ENCODE measurements at regions not wholly inside any gene's neighbourhood (a gene's known extent, or its start where the extent isn't known, plus 50 kb on each side); places are given as distances from the start of the nearest gene placed in this dataset.
"Not testable (repeated sequence)": the region's sequence is repeated elsewhere in the genome, so short reads cannot be mapped to it uniquely, and the experiment has no call there.

- Histone ChIP-seq H3K9me3 (ENCODE audit: low read length) (no peaks in the 10 kb centered on the region), H3K27ac (ENCODE audit: low read length) (no peak overlapping the region), H4K20me1 (ENCODE audit: low read length) (no peaks in the 10 kb centered on the region), H3K36me3 (ENCODE audit: low read depth, low read length) (no peaks in the 10 kb centered on the region), H3K4me2 (ENCODE audit: low read length) (no peak overlapping the region), H3F3A (ENCODE audit: low read length, unreplicated experiment) (no peaks in the 10 kb centered on the region), H3K9me2 (replicated peaks; ENCODE audit: low read length) (no peaks in the 10 kb centered on the region), H3K4me1 (ENCODE audit: insufficient read depth, low read length) (peaks cover 8% of the 10 kb centered on the region), H3K9ac (ENCODE audit: low read length) (no peak overlapping the region), H3K4me3 (ENCODE audit: low read length) (no peak overlapping the region), H3K27me3 (ENCODE audit: low read length) (no peaks in the 10 kb centered on the region), H3K79me2 (ENCODE audit: low read length) (no peaks in the 10 kb centered on the region), H2AFZ (ENCODE audit: low read length) (no peak overlapping the region)
- ChIA-PET POLR2A (ENCODE audit: unreplicated experiment) (no interaction called here), CTCF (no interaction called here)
- TF ChIP-seq EZH2 (IDR thresholded peaks at IDR 0.05; ENCODE audit: low read length, unreplicated experiment) (no peak), EZH2phosphoT487 (IDR thresholded peaks at IDR 0.05; ENCODE audit: borderline replicate concordance, low read length) (no peak), CTCF (conservative IDR thresholded peaks at IDR 0.05; ENCODE audit: low read depth, low read length) (no peak)
- DNase-seq (no peak), ATAC-seq (no peak)
- intact Hi-C loops (cut with micrococcal nuclease), result no loop called here
- BruUV-seq (replicated peaks), result no TSS peak
These were observed 218.7 kb upstream of the HS3ST1 start for GRCh38 chr4:11647433-11647832.

GRCh38 chr4:11643081-11643480 lies 214.4 kb upstream of the HS3ST1 start:
- CTCF ChIA-PET, result interaction anchor here (0.6 kb wide), 2 partner anchors 1059 to 1062 kb away, joined by 4 to 5 read pairs; no protein-coding TSS in a partner anchor
- H4K20me1 ChIP-seq (ENCODE audit: low read length); H3K36me3 ChIP-seq (ENCODE audit: low read depth, low read length); H3K79me2 ChIP-seq (ENCODE audit: low read length); H2AFZ ChIP-seq (ENCODE audit: low read length); ATAC-seq; H3F3A ChIP-seq (ENCODE audit: low read length, unreplicated experiment); intact Hi-C loops (cut with micrococcal nuclease); H3K9me2 ChIP-seq (replicated peaks; ENCODE audit: low read length); H3K9me3 ChIP-seq (ENCODE audit: low read length); H3K27me3 ChIP-seq (ENCODE audit: low read length); H3K9ac ChIP-seq (ENCODE audit: low read length); POLR2A ChIA-PET (ENCODE audit: unreplicated experiment); BruUV-seq (replicated peaks); H3K4me2 ChIP-seq (ENCODE audit: low read length); H3K4me3 ChIP-seq (ENCODE audit: low read length): not testable (repeated sequence)
- Histone ChIP-seq H3K4me1 (ENCODE audit: insufficient read depth, low read length) (peaks cover 20% of the 10 kb centered on the region), H3K27ac (ENCODE audit: low read length) (peak overlapping the region; percentile 58)
- peak; percentile 66 for DNase-seq

- ChIA-PET POLR2A (ENCODE audit: unreplicated experiment) (interaction anchor here (0.5 kb wide), 1 partner anchor 58 kb away, joined by 9 read pairs; no protein-coding TSS in a partner anchor), CTCF (no interaction called here)
- H3K4me1 ChIP-seq (ENCODE audit: insufficient read depth, low read length), result peaks cover 31% of the 10 kb centered on the region
- no peaks in the 10 kb centered on the region for H3K27me3 ChIP-seq (ENCODE audit: low read length)
- H3K4me2 ChIP-seq (ENCODE audit: low read length), result peak overlapping the region; percentile 24; the same call in 1 of the 2 replicates
- peak overlapping the region; percentile 86 for H3K27ac ChIP-seq (ENCODE audit: low read length)
- no peaks in the 10 kb centered on the region for H3K79me2 ChIP-seq (ENCODE audit: low read length)
- no peaks in the 10 kb centered on the region for H3K36me3 ChIP-seq (ENCODE audit: low read depth, low read length)
- DNase-seq (peak; percentile 73), ATAC-seq (peak; percentile 93)
- no peaks in the 10 kb centered on the region for H3K9me3 ChIP-seq (ENCODE audit: low read length)
- intact Hi-C loops (cut with micrococcal nuclease), result no loop called here
- TF ChIP-seq EZH2phosphoT487 (IDR thresholded peaks at IDR 0.05; ENCODE audit: borderline replicate concordance, low read length), result no peak
- no peak for TF ChIP-seq EZH2 (IDR thresholded peaks at IDR 0.05; ENCODE audit: low read length, unreplicated experiment)
- no peak for TF ChIP-seq CTCF (conservative IDR thresholded peaks at IDR 0.05; ENCODE audit: low read depth, low read length)
- no peaks in the 10 kb centered on the region for H3F3A ChIP-seq (ENCODE audit: low read length, unreplicated experiment)
- H4K20me1 ChIP-seq (ENCODE audit: low read length), result no peaks in the 10 kb centered on the region
- no peak overlapping the region for H2AFZ ChIP-seq (ENCODE audit: low read length)
- peak overlapping the region; percentile 54; the same call in 1 of the 2 replicates for H3K9ac ChIP-seq (ENCODE audit: low read length)
- BruUV-seq (replicated peaks), result no TSS peak
- H3K9me2 ChIP-seq (replicated peaks; ENCODE audit: low read length), result no peaks in the 10 kb centered on the region
- no peak overlapping the region for H3K4me3 ChIP-seq (ENCODE audit: low read length)
These were observed 211.9 kb upstream of the HS3ST1 start for GRCh38 chr4:11640584-11640983.

Data from PC-3 (cell line).